ENCODE measurements at regions not wholly inside any gene's neighbourhood (a gene's known extent, or its start where the extent isn't known, plus 50 kb on each side); places are given as distances from the start of the nearest gene placed in this dataset.

DNA sequence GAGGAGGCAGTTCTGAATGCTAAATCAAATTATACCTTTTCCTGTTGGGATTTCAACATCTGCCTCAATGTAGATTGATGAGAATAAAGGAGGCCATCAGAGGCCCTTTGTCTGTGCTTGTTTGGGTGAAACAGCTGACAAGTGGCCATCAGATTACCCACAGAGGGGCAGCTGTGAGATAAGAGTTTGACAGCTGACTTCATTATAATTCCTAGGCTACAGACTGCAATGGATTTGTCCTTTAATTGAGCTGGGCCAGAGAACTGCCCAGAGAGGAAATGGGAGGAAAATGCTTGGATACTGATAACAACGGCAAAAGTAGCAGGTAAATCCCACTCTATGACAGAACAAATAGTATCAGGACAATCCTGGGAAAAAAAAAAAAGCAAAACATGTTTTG, 649.4 kb downstream of the HDGFL1 start:
- TF ChIP-seq POLR2A (IDR thresholded peaks at IDR 0.05) (no peak), CTCF (IDR thresholded peaks at IDR 0.05) (no peak)
- no peak overlapping the region for H3K27ac ChIP-seq
- no peaks in the 10 kb centered on the region for H3K4me1 ChIP-seq (replicated peaks in 1 of 2)
- DNase-seq, result no peak
- H3K9me3 ChIP-seq (replicated peaks in 1 of 3), result no peaks in the 10 kb centered on the region
- intact Hi-C loops (cut with DNase I), result no loop called here
- WGBS, 4 donors, result 12 to 32% (median 20%) methylated on average over 1 of the region's 1 CpG
- H3K4me3 ChIP-seq, result no peak overlapping the region
- H3K27me3 ChIP-seq, result no peaks in the 10 kb centered on the region
- no peaks in the 10 kb centered on the region for H3K36me3 ChIP-seq (replicated peaks in 1 of 2)

- Histone ChIP-seq H3K4me3 (no peak overlapping the region), H3K36me3 (replicated peaks in 1 of 2) (no peaks in the 10 kb centered on the region), H3K27me3 (no peaks in the 10 kb centered on the region), H3K9me3 (replicated peaks in 1 of 3) (no peaks in the 10 kb centered on the region), H3K4me1 (replicated peaks in 1 of 2) (no peaks in the 10 kb centered on the region), H3K27ac (no peak overlapping the region)
- intact Hi-C loops (cut with DNase I), result no loop called here
- no peak for DNase-seq
- WGBS, 4 donors, result 0 to 76% (median 21%) methylated on average over 1 of the region's 1 CpG
- TF ChIP-seq POLR2A (IDR thresholded peaks at IDR 0.05) (no peak), CTCF (IDR thresholded peaks at IDR 0.05) (no peak)
These were observed 653.4 kb downstream of the HDGFL1 start for GRCh38 chr6:23222724-23223123.

DNA sequence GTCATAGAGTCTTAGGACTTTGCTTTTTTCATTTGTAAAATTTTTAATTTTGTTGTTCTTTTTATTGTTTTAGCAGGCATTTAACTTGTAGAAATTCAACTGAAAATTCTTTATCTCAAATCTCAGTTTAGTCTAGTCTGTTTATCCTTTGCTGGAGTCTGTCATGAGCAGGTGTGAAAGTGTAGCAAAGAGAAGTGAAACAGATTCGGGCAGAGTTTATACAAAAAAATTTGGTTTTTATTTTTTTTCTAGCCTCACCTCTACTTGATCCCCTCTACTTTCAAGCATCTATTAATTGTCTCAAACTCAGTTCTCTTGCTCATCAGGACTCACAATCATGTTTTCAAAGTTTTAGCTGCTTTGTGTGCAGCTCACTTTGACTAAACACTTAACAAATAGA, 655.2 kb downstream of the HDGFL1 start:
- 71 to 82% (median 74%) methylated on average over 1 of the region's 1 CpG for WGBS, 4 donors
- intact Hi-C loops (cut with DNase I), result no loop called here
- TF ChIP-seq CTCF (IDR thresholded peaks at IDR 0.05), result no peak
- no peak for TF ChIP-seq POLR2A (IDR thresholded peaks at IDR 0.05)

GRCh38 chr6:23228439-23229024, 659.2 kb downstream of the HDGFL1 start:
- H3K4me1 ChIP-seq (replicated peaks in 1 of 2), result no peaks in the 10 kb centered on the region
- TF ChIP-seq POLR2A (IDR thresholded peaks at IDR 0.05), result no peak
- no peak for TF ChIP-seq CTCF (IDR thresholded peaks at IDR 0.05)
- no peaks in the 10 kb centered on the region for H3K9me3 ChIP-seq (replicated peaks in 1 of 3)
- intact Hi-C loops (cut with DNase I), result no loop called here
- H3K27me3 ChIP-seq, result no peaks in the 10 kb centered on the region
- no peak overlapping the region for H3K27ac ChIP-seq
- H3K4me3 ChIP-seq, result no peak overlapping the region
- 83 to 86% (median 85%) methylated on average over 9 to 11 of the region's 11 CpGs for WGBS, 4 donors
- DNase-seq, result no peak
- H3K36me3 ChIP-seq (replicated peaks in 1 of 2), result no peaks in the 10 kb centered on the region

More for the DNA sequence above, 655.2 kb downstream of the HDGFL1 start:
- Histone ChIP-seq H3K27me3 (no peaks in the 10 kb centered on the region), H3K36me3 (replicated peaks in 1 of 2) (no peaks in the 10 kb centered on the region), H3K4me1 (replicated peaks in 1 of 2) (no peaks in the 10 kb centered on the region), H3K27ac (no peak overlapping the region), H3K9me3 (replicated peaks in 1 of 3) (no peaks in the 10 kb centered on the region), H3K4me3 (no peak overlapping the region)
- DNase-seq, result no peak
